Smooth muscle cell (in vitro differentiated cells): ENCODE measurements at regions not wholly inside any gene's neighbourhood (a gene's known extent, or its start where the extent isn't known, plus 50 kb on each side); places are given as distances from the start of the nearest gene placed in this dataset.
A peak's percentile ranks its signal among the peaks of the same experiment; 100 is the strongest.

Experiments
- DNase-seq: peaks from one replicate; lab custom pipeline; 2025; ENCODE audit not compliant: unreplicated experiment; lab: John Stamatoyannopoulos, UW
- H2AFZ ChIP-seq: fragments of 200-600 bp; sonication (generic); 2 replicates; pipeline ENCODE4 v1.6.0; 2016; ENCODE audit warnings: antibody characterized with exemption, low read depth, mild to moderate bottlenecking
- H3F3A ChIP-seq: fragments of 200-600 bp; sonication (generic); 2 replicates; pipeline ENCODE4 v1.6.0; 2017; ENCODE audit warnings: antibody characterized with exemption, low read depth
- H3K27ac ChIP-seq: fragments of 200-600 bp; sonication (generic); 2 replicates; pipeline ENCODE4 v1.5.1; 2016; ENCODE audit warnings: low read depth, mild to moderate bottlenecking
- H3K27me3 ChIP-seq: fragments of 200-600 bp; sonication (generic); 2 replicates; pipeline ENCODE4 v1.6.1; 2016; ENCODE audit warnings: low read depth, mild to moderate bottlenecking
- H3K36me3 ChIP-seq: fragments of 200-600 bp; sonication (generic); 2 replicates; pipeline ENCODE4 v1.5.1; 2016; ENCODE audit warnings: low read depth
- H3K4me1 ChIP-seq: fragments of 200-600 bp; sonication (generic); 2 replicates; pipeline ENCODE4 v1.5.1; 2016; ENCODE audit warnings: low read depth
- H3K4me2 ChIP-seq: fragments of 200-600 bp; sonication (generic); 2 replicates; pipeline ENCODE4 v1.6.0; 2016; ENCODE audit warnings: mild to moderate bottlenecking
- H3K4me3 ChIP-seq: fragments of 200-600 bp; sonication (generic); 2 replicates; pipeline ENCODE4 v1.5.1; 2016; ENCODE audit warnings: mild to moderate bottlenecking
- H3K79me2 ChIP-seq: fragments of 200-600 bp; sonication (generic); 2 replicates; pipeline ENCODE4 v1.6.0; 2016; ENCODE audit warnings: low read depth, mild to moderate bottlenecking
- H3K9ac ChIP-seq: fragments of 200-600 bp; sonication (generic); 2 replicates; pipeline ENCODE4 v1.6.0; 2016; ENCODE audit warnings: low read depth
- H3K9me3 ChIP-seq: fragments of 200-600 bp; sonication (generic); replicated peaks from 2 replicates; pipeline ENCODE4 v1.5.1; 2016; ENCODE audit warnings: low read depth
- H4K20me1 ChIP-seq: fragments of 200-600 bp; sonication (generic); 2 replicates; pipeline ENCODE4 v1.6.0; 2016; ENCODE audit warnings: low read depth
- CTCF ChIP-seq: fragments of 200-600 bp; sonication (generic); IDR thresholded peaks from 2 replicates; pipeline ENCODE4 v1.5.1; 2017; ENCODE audit warnings: borderline replicate concordance, mild to moderate bottlenecking, antibody characterized with exemption; ENCODE audit not compliant: insufficient read depth, poor library complexity, severe bottlenecking
- WGBS: methylation state at CpG from one replicate; pipeline ENCODE4 v1.1.7; 2016; ENCODE audit warnings: low lambda C conversion rate; 5-methylcytosine and 5-hydroxymethylcytosine counted together

GRCh38 chr7:96910486-96910885 is 94.9 kb upstream of the DLX6 start:
- Histone ChIP-seq H2AFZ (peak overlapping the region; percentile 35), H3K4me2 (peak overlapping the region; percentile 42), H3K4me1 (no peaks in the 10 kb centered on the region), H3K27ac (no peak overlapping the region), H3K9me3 (no peaks in the 10 kb centered on the region), H3F3A (peaks cover 7% of the 10 kb centered on the region), H3K27me3 (no peaks in the 10 kb centered on the region), H3K79me2 (no peaks in the 10 kb centered on the region), H4K20me1 (no peaks in the 10 kb centered on the region), H3K9ac (no peak overlapping the region), H3K4me3 (no peak overlapping the region), H3K36me3 (no peaks in the 10 kb centered on the region)
- 55% methylated on average over 3 of the region's 3 CpGs for WGBS
- no peak for DNase-seq
- no peak for TF ChIP-seq CTCF

- no peak overlapping the region for H2AFZ ChIP-seq
Observed at GRCh38 chr7:96915029-96915428, 90.3 kb upstream of the DLX6 start.

GRCh38 chr7:96920064-96920463 is 85.3 kb upstream of the DLX6 start:
- H3K27ac ChIP-seq: no peak overlapping the region
- H3K4me3 ChIP-seq: no peak overlapping the region
- H3F3A ChIP-seq: no peaks in the 10 kb centered on the region
- no peak overlapping the region for H2AFZ ChIP-seq
- DNase-seq: no peak
- H3K27me3 ChIP-seq: no peaks in the 10 kb centered on the region
- H3K4me2 ChIP-seq: no peak overlapping the region
- no peak overlapping the region for H3K9ac ChIP-seq
- H3K4me1 ChIP-seq: no peaks in the 10 kb centered on the region
- H3K9me3 ChIP-seq: no peaks in the 10 kb centered on the region
- no peaks in the 10 kb centered on the region for H4K20me1 ChIP-seq
- no peak for TF ChIP-seq CTCF
- H3K36me3 ChIP-seq: no peaks in the 10 kb centered on the region
- H3K79me2 ChIP-seq: no peaks in the 10 kb centered on the region

More at GRCh38 chr7:96915029-96915428, 90.3 kb upstream of the DLX6 start:
- DNase-seq: no peak
- no peaks in the 10 kb centered on the region for H3K36me3 ChIP-seq
- no peaks in the 10 kb centered on the region for H3K4me1 ChIP-seq
- H4K20me1 ChIP-seq: no peaks in the 10 kb centered on the region
- no peak overlapping the region for H3K9ac ChIP-seq
- H3K4me3 ChIP-seq: no peak overlapping the region
- no peaks in the 10 kb centered on the region for H3K79me2 ChIP-seq
- H3K27ac ChIP-seq: no peak overlapping the region
- no peak for TF ChIP-seq CTCF
- WGBS: 52% methylated on average over 1 of the region's 1 CpG
- no peaks in the 10 kb centered on the region for H3K27me3 ChIP-seq
- H3K4me2 ChIP-seq: no peak overlapping the region
- peaks cover 7% of the 10 kb centered on the region for H3F3A ChIP-seq
- no peaks in the 10 kb centered on the region for H3K9me3 ChIP-seq

- no peak for DNase-seq
- Histone ChIP-seq H4K20me1 (no peaks in the 10 kb centered on the region), H2AFZ (no peak overlapping the region), H3K9me3 (no peaks in the 10 kb centered on the region), H3K36me3 (no peaks in the 10 kb centered on the region), H3K4me2 (peak overlapping the region; percentile 19), H3K79me2 (no peaks in the 10 kb centered on the region), H3K4me1 (no peaks in the 10 kb centered on the region), H3K27me3 (no peaks in the 10 kb centered on the region), H3F3A (no peaks in the 10 kb centered on the region), H3K4me3 (no peak overlapping the region), H3K9ac (no peak overlapping the region), H3K27ac (peak overlapping the region; percentile 6)
- WGBS: 72% methylated on average over 1 of the region's 1 CpG
- no peak for TF ChIP-seq CTCF
Observed at GRCh38 chr7:96920713-96921112, 84.6 kb upstream of the DLX6 start.
